HG02610 (cell line): ENCODE measurements at regions not wholly inside any gene's neighbourhood (a gene's known extent, or its start where the extent isn't known, plus 50 kb on each side); places are given as distances from the start of the nearest gene placed in this dataset.

Source experiments
- ATAC-seq: cut with Tn5 transposase; IDR thresholded peaks from one replicate; pipeline ENCODE4 v1.9.1; 2021; ENCODE audit warnings: mild to moderate bottlenecking, moderate library complexity; ENCODE audit not compliant: unreplicated experiment

- ATAC-seq, result no peak
Measured at GRCh38 chr6:163663575-163663974, 249.1 kb downstream of the QKI start.

- ATAC-seq, result no peak
Measured at GRCh38 chr6:163662604-163663225, 248.2 kb downstream of the QKI start.

GRCh38 chr6:163661272-163661671 lies 246.8 kb downstream of the QKI start:
- ATAC-seq, result peak; percentile 83

- ATAC-seq, result peak; percentile 46
Measured at GRCh38 chr6:163659803-163660202, 245.3 kb downstream of the QKI start.

- ATAC-seq, result no peak
Measured at GRCh38 chr6:163655217-163656121, 241.0 kb downstream of the QKI start.

- ATAC-seq, result no peak
Measured at GRCh38 chr6:163651915-163652668, 237.6 kb downstream of the QKI start.

GRCh38 chr6:163651426-163651825 lies 236.9 kb downstream of the QKI start:
- no peak for ATAC-seq

- ATAC-seq, result no peak
Measured at GRCh38 chr6:163648868-163649267, 234.3 kb downstream of the QKI start.

- ATAC-seq, result no peak
Measured at GRCh38 chr6:163647624-163648023, 233.1 kb downstream of the QKI start.

GRCh38 chr6:163646866-163647265 lies 232.3 kb downstream of the QKI start:
- no peak for ATAC-seq

GRCh38 chr6:163646133-163646532 lies 231.6 kb downstream of the QKI start:
- no peak for ATAC-seq

GRCh38 chr6:163645560-163645959 lies 231.0 kb downstream of the QKI start:
- no peak for ATAC-seq

GRCh38 chr6:163643866-163644265 lies 229.3 kb downstream of the QKI start:
- no peak for ATAC-seq

GRCh38 chr6:163641706-163642105 lies 227.2 kb downstream of the QKI start:
- ATAC-seq, result no peak

- no peak for ATAC-seq
Measured at GRCh38 chr6:163640641-163641040, 226.1 kb downstream of the QKI start.

- peak; percentile 88 for ATAC-seq
Measured at GRCh38 chr6:163637524-163637923, 223.0 kb downstream of the QKI start.

GRCh38 chr6:163635731-163636364 lies 221.3 kb downstream of the QKI start:
- no peak for ATAC-seq

- no peak for ATAC-seq
Measured at GRCh38 chr6:163635315-163635714, 220.8 kb downstream of the QKI start.

GRCh38 chr6:163634211-163635171 lies 220.0 kb downstream of the QKI start:
- no peak for ATAC-seq

GRCh38 chr6:163630991-163631390 lies 216.5 kb downstream of the QKI start:
- ATAC-seq, result no peak
